HG03196 (cell line): ENCODE measurements at regions not wholly inside any gene's neighbourhood (a gene's known extent, or its start where the extent isn't known, plus 50 kb on each side); places are given as distances from the start of the nearest gene placed in this dataset.
"Not testable (repeated sequence)": the region's sequence is repeated elsewhere in the genome, so short reads cannot be mapped to it uniquely, and the experiment has no call there.

Experiments
- ATAC-seq: cut with Tn5 transposase; IDR thresholded peaks from one replicate; pipeline ENCODE4 v1.9.1; 2021; ENCODE audit not compliant: unreplicated experiment

DNA sequence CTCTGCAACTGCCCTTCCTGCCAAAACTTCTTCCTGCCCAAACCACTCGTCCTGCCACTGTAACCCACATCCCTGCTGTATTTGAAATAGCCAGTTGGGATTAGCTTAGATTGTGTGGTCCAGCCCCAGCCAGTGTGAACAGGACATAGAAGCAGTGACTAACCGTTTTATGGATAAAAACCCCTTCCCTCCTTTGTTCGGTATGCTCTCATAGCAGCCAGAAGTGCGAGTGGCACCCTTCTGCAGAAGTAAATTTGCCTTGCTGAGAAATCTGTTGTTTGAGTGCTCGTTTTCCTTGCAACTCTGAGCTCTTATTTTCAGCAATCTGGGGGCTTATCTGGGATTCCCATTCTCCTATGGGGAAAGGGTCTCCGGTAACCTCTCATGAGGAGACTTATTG lies 470.0 kb downstream of the PRDM9 start:
- ATAC-seq, result no peak

DNA sequence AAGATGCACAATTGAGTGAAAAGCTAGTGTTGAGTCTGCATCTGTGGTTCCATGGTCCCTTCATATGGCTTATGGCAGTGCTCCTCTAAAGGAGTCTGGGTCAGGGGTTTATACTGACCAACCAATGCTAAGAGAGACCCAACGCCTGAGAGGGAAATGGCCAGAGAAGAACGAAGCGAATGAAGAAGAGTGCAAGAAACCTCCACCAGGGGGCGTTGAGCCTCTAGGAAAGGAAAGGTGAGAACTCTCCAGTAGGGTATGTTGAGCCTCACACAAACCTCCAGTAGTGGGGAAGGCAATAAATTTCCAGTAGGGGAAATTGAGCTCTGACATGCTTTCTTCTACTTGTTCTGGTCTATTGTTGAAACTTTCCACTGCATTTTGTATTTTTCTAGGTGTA lies 470.6 kb downstream of the PRDM9 start:
- no peak for ATAC-seq

GRCh38 chr5:23991406-23991805 lies 484.0 kb downstream of the PRDM9 start:
- ATAC-seq, result peak; percentile 64

DNA sequence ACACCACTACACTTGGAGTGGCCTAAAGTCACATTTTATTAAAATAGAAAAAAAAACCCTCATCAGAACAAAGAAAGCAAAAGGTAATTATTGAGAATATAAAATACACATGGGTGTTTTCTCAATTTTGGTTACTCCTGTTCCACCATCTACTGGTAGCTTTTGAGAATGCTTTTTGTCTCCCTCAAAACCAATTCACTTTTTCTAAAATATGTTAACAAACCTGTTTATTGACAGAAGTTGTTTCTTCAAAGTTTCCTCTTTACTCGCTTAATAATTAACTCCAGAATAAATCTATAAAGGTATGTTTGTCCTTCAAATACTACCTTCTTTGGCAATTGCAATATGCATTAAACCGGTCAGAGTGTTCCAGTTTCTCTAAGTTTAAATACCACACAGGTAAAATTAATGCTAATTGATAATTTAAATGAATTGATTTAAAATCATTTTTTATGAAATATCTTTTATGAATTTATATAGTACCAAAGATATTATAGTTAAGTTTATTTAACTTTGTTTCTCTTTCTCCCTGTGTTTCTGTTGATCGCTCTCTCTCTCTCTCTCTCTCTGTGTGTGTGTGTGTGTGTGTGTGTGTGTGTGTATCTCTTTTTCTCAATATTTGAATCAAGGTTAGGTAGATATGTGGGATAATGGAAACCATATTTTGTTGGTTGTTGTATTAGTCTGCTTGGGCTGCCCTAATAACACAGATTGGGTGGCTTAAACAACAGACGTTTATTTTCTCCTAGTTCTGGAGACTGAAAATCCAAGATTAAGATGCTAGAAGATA lies 487.4 kb downstream of the PRDM9 start:
- ATAC-seq, result no peak

DNA sequence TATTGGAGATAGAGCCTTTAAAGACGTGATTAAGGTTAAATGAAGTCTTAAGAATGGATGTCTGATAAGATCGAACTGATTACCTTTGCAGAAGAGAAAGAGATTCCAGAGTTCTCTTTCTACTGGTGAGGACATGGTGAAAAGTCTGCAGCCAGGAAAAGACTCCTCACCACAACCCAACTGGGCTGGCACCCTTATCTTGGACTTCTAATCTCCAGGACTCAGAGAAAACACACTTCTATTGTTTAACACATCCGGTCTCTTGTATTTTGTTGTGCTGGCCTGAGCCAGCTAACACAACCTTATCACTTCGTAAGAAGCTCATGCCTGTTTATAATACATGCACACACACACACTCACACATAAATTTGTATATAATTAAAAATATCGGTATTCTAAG lies 489.1 kb downstream of the PRDM9 start:
- ATAC-seq, result no peak

GRCh38 chr5:24005384-24005783 lies 498.0 kb downstream of the PRDM9 start:
- ATAC-seq, result no peak

DNA sequence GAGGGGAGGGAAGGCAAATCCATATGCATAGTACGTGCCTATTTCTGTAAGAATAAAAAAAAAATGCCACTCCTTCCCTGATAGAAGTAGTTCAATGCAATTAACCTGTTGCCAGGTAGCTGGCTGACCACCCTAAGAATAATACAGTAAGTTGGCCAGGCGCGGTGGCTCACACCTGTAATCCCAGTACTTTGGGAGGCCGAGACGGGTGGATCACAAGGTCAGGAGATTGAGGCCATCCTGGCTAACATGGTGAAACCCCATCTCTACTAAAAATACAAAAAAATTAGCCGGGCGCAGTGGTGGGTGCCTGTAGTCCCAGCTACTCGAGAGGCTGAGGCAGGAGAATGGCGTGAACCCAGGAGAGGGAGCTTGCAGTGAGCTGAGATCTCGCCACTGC lies 510.3 kb downstream of the PRDM9 start:
- ATAC-seq, result not testable (repeated sequence)

GRCh38 chr5:24026288-24026687 lies 518.9 kb downstream of the PRDM9 start:
- ATAC-seq, result no peak

- ATAC-seq, result no peak
Observed at GRCh38 chr5:24042688-24043087, 535.3 kb downstream of the PRDM9 start.

GRCh38 chr5:24045046-24045445 lies 537.6 kb downstream of the PRDM9 start:
- ATAC-seq, result no peak

DNA sequence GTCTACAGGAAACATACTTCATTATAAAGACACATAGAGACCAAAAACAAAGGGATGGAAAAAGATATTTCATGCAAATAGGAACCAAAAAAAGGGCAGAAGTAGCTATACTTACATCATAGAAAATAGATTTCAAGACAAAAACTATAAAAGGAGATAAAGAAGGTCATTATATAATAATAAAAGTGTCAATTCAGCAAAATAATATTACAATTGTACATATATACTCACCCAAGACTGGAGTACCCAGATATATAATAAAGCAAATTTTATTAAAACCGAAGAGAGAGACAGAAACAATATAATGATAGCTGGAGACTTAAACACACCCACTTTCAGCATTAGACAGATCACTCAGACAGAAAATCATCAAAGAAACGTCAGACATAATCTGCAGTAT lies 546.3 kb downstream of the PRDM9 start:
- ATAC-seq, result no peak

DNA sequence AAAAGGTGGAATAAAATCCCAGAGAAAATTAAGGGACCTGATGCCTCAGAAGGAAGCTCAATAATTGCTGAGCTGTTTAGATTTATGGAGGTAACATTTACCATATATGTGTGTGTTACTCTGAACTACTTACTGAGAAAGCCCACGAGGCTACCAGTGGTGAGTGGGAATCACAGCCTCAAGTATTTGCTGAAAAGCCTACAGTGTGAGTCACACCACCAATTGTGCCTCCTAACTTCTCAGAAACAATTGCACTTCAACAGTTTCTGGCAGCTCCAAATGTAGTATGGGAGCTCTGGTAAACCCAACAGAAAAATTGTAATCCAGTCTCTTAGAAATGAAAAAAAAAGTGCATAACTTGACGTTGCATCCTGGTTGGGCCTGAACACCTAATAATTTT lies 551.6 kb downstream of the PRDM9 start:
- ATAC-seq, result no peak

DNA sequence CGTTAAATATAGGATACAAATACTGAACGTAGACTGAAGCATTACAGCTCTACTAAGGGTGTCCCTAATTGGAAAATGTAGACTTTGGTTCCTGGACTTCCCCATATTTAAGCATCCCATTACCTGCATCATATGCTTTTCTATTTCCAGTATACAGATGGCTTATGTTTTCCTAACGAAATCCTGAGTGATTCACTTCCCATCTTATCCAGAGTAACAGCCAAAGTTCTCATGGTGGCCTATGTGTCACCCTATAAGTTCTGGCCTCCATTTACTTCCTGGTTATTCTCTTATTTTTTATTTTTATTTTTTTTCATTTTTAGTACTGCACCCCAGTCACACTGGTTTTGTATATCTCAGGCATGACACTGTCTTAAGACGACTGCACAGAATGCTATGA lies 552.3 kb downstream of the PRDM9 start:
- no peak for ATAC-seq

GRCh38 chr5:24065779-24066178 lies 558.4 kb downstream of the PRDM9 start:
- ATAC-seq, result no peak

- no peak for ATAC-seq
Observed at GRCh38 chr5:24067208-24067607, 559.8 kb downstream of the PRDM9 start.

- ATAC-seq, result no peak
Observed at GRCh38 chr5:24068524-24068923, 561.1 kb downstream of the PRDM9 start.

GRCh38 chr5:24073107-24073506 lies 565.7 kb downstream of the PRDM9 start:
- no peak for ATAC-seq

DNA sequence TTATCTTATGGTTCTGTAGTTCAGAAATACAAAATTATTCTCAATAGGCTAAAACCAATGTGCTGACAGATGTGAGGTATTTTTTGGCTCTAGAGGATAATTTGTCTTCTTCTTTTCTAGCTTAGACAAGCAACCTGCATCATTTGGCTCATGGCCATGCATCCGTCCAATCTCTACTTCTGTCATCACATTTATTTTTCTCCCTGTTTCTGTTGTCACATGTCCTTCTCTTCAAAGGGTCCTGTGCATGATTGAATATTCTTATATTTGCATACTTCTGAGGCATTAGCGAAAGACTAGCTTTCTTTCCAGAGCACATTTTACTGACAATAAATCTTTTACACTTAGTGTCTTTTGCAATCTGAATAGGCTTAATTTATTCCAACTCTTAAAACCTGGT lies 564.7 kb downstream of the CDH10 start:
- ATAC-seq, result no peak

GRCh38 chr5:24094081-24094679 lies 550.6 kb downstream of the CDH10 start:
- ATAC-seq, result no peak

DNA sequence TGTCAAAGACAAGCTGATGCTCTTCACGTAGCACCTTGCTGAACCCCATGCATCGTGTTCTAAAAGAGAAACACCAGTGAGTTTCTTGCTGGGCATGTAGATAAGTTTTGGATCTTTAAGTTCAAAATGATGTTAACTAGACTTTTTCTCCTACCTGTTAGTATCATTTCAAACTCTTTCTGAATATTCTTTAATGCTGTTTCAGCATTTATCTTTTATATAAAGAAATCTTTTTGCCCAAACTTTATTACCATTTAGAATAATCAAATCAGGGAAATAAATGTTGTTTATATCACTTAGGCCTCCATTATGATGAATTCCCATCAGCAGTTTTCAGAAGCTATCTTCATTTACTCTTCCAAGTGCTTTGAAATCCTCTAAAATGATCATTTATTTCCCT lies 542.8 kb downstream of the CDH10 start:
- ATAC-seq, result no peak

DNA sequence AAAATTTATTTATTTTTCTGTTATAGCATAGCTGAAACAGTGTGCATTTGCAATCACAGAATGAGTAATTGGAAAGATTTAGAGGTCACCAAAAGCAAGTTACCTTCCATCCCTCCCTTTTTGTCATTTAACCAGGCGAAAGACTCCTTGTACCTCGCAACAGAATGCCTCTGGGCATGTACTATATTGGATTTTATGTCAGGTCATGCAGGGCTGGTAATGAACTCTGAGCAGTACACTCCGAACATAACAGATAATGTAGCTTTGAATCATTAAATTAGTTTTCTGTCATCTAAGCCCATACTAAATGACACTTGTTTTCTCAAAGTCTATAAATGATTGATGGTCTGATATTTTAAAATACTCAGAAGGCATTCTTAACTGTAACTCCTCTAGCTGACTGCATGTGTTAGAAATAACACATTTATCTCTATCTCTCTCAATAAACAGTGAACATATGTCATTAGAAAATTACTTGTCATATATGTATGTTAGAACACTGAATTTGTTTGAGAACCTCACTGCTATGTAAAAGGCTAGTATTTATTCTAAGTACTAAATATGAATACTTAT lies 541.2 kb downstream of the CDH10 start:
- no peak for ATAC-seq

- no peak for ATAC-seq
Observed at GRCh38 chr5:24110004-24110615, 534.7 kb downstream of the CDH10 start.
